RWPE2 (cell line): ENCODE measurements at regions not wholly inside any gene's neighbourhood (a gene's known extent, or its start where the extent isn't known, plus 50 kb on each side); places are given as distances from the start of the nearest gene placed in this dataset.

Experiments used
- ATAC-seq: fragments of 200-7000 bp; cut with Tn5 transposase; 3 replicates; pipeline ENCODE4 v1.9.1; 2021; ENCODE audit warnings: low read depth
- DNase-seq: peaks from one replicate; pipeline ENCODE4 v3.0.0-alpha.2; 2020; ENCODE audit warnings: low spot score
- H3K27ac ChIP-seq: fragments of 450-650 bp; 2 replicates; pipeline ENCODE4 v1.5.1; 2017; ENCODE audit warnings: mild to moderate bottlenecking; ENCODE audit not compliant: poor library complexity, severe bottlenecking
- H3K27me3 ChIP-seq: fragments of 250-450 bp; sonication (Bioruptor Pico); 2 replicates; pipeline ENCODE4 v1.5.1; 2021; ENCODE audit warnings: mild to moderate bottlenecking, moderate library complexity; ENCODE audit not compliant: insufficient read depth, poor library complexity, severe bottlenecking
- H3K36me3 ChIP-seq: fragments of 250-450 bp; sonication (Bioruptor Pico); 2 replicates; pipeline ENCODE4 v1.5.1; 2020; ENCODE audit warnings: low read depth, mild to moderate bottlenecking, moderate library complexity
- H3K4me1 ChIP-seq: fragments of 250-450 bp; sonication (Bioruptor Pico); 2 replicates; pipeline ENCODE4 v1.5.1; 2021; ENCODE audit warnings: mild to moderate bottlenecking, moderate library complexity; ENCODE audit not compliant: insufficient read depth, poor library complexity, severe bottlenecking
- H3K4me3 ChIP-seq: fragments of 250-450 bp; sonication (Bioruptor Pico); 2 replicates; pipeline ENCODE4 v1.5.1; 2021; ENCODE audit warnings: mild to moderate bottlenecking, moderate library complexity; ENCODE audit not compliant: severe bottlenecking
- H3K9me3 ChIP-seq: fragments of 250-450 bp; sonication (Bioruptor Pico); 2 replicates; pipeline ENCODE4 v1.5.1; 2021; ENCODE audit warnings: mild to moderate bottlenecking, moderate library complexity; ENCODE audit not compliant: severe bottlenecking
- TF ChIP-seq, protein P1 (sequence below): fragments of 450-650 bp; IDR thresholded peaks from one replicate; pipeline ENCODE4 v1.5.1; 2017; ENCODE audit warnings: mild to moderate bottlenecking, moderate library complexity; ENCODE audit not compliant: poor library complexity, severe bottlenecking

- DNase-seq (no peak), ATAC-seq (no peak)
- H3K27ac ChIP-seq = no peak overlapping the region
- no peak overlapping the region for H3K4me3 ChIP-seq
- TF ChIP-seq, protein P1, sequence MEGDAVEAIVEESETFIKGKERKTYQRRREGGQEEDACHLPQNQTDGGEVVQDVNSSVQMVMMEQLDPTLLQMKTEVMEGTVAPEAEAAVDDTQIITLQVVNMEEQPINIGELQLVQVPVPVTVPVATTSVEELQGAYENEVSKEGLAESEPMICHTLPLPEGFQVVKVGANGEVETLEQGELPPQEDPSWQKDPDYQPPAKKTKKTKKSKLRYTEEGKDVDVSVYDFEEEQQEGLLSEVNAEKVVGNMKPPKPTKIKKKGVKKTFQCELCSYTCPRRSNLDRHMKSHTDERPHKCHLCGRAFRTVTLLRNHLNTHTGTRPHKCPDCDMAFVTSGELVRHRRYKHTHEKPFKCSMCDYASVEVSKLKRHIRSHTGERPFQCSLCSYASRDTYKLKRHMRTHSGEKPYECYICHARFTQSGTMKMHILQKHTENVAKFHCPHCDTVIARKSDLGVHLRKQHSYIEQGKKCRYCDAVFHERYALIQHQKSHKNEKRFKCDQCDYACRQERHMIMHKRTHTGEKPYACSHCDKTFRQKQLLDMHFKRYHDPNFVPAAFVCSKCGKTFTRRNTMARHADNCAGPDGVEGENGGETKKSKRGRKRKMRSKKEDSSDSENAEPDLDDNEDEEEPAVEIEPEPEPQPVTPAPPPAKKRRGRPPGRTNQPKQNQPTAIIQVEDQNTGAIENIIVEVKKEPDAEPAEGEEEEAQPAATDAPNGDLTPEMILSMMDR = no peak
- no peaks in the 10 kb centered on the region for H3K36me3 ChIP-seq
- no peaks in the 10 kb centered on the region for H3K27me3 ChIP-seq
- H3K9me3 ChIP-seq = no peaks in the 10 kb centered on the region
- no peaks in the 10 kb centered on the region for H3K4me1 ChIP-seq
Observed at GRCh38 chr4:24196785-24197184, 306.9 kb upstream of the PPARGC1A start.

DNA sequence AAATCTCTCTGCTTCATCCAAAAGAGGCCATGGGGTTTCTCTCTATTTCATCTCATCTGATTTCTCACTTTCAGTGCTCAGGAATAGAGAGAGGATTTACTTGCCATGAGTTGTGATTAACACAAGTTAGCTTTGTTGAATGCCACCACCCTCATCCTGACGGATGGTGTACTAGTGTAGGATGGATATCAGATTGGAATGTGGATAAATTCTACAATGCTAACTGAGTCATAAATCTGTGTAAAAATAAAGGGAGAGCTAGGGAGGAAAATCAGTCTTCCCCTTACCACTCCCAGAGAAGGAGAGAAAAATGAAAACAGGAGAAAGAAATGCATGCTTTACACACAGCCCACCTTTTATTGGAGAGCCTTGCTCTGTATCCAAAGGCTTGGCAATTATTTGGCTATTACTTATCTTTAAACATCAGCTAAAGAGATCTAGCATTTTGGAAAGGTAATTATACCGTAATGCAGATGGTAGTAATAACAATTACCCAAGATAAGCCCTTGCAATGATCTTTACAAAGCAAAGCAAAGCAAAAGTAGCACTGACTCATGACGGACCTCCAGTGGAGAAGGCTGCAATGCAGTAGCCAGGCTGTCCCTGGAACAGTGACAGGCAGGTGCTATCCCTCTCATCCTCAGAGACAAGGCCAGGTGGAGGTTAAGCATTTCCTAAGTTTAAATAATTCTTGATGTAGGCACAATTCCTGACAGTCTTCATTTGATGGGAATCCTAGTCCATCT, 306.3 kb upstream of the PPARGC1A start:
- Histone ChIP-seq H3K27me3 (no peaks in the 10 kb centered on the region), H3K4me3 (no peak overlapping the region), H3K27ac (no peak overlapping the region), H3K4me1 (no peaks in the 10 kb centered on the region), H3K9me3 (no peaks in the 10 kb centered on the region), H3K36me3 (no peaks in the 10 kb centered on the region)
- TF ChIP-seq, protein P1 = no peak
- ATAC-seq (no peak), DNase-seq (no peak)

DNA sequence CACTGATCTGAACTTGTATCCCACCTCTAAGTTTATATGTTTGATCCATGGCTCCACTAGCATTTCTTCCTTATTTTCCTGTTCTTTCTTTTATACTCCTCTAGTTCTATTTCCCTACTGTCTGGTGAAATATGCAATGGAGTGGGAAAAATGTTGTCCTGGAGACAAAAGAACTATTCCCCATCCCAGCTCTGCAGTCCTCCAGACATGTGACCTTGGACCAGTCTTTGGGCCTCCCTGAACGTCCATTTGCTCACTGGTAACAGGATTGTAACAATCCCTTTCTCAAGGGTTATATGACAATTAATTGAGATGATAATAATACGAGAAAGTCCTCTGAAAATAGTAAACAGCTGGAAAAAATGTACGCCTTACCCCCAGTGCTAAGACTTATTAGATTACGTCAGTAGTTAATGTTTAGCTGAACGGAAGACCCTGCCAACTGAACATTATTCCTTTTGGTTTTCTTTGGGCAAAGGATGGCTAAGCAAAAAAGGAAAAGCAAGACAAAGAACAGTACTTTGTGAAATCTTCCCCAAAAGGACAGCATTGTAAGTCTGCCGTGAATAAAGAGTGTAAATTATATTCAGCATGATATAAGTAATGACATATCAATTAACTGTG, 302.3 kb upstream of the PPARGC1A start:
- Histone ChIP-seq H3K4me1 (no peaks in the 10 kb centered on the region), H3K36me3 (no peaks in the 10 kb centered on the region), H3K9me3 (no peaks in the 10 kb centered on the region), H3K27ac (no peak overlapping the region), H3K4me3 (no peak overlapping the region), H3K27me3 (no peaks in the 10 kb centered on the region)
- DNase-seq = no peak
- TF ChIP-seq, protein P1 = no peak
- ATAC-seq = no peak

- ATAC-seq (no peak), DNase-seq (no peak)
- Histone ChIP-seq H3K4me1 (no peaks in the 10 kb centered on the region), H3K27me3 (no peaks in the 10 kb centered on the region), H3K9me3 (no peaks in the 10 kb centered on the region), H3K4me3 (no peak overlapping the region), H3K36me3 (no peaks in the 10 kb centered on the region), H3K27ac (no peak overlapping the region)
- TF ChIP-seq, protein P1 = no peak
Observed at GRCh38 chr4:24190761-24191695, 301.2 kb upstream of the PPARGC1A start.
